Right lobe of liver (tissue), 6 donors: ENCODE measurements at regions not wholly inside any gene's neighbourhood (a gene's known extent, or its start where the extent isn't known, plus 50 kb on each side); places are given as distances from the start of the nearest gene placed in this dataset.

ENCODE experiments used
- ATAC-seq, 4 donors: fragments of 200-7000 bp; cut with Tn5 transposase; one replicate each; pipeline ENCODE4 v1.9.1; 2020; ENCODE audit warnings: mild to moderate bottlenecking in 4 of 4, moderate library complexity in 4 of 4
- DNase-seq, 3 donors: peaks; one replicate each; pipeline ENCODE4 v3.0.0-alpha.2; 2020
- H3K27ac ChIP-seq, 3 donors: fragments of 200-600 bp; one replicate each; pipeline ENCODE4 v1.8.0; 2022
- H3K27me3 ChIP-seq, 2 donors: fragments of 200-600 bp; one replicate each; pipeline ENCODE4 v1.8.0; 2022
- H3K36me3 ChIP-seq, 4 donors: fragments of 200-600 bp; sonication (generic) in 1 of 4; one replicate each; pipeline versions ENCODE4 v1.5.1 to v1.8.0; 2017 to 2022; ENCODE audit warnings: control low read depth in 1 of 4
- H3K4me1 ChIP-seq, 4 donors: fragments of 200-600 bp; sonication (generic) in 1 of 4; one replicate each; pipeline versions ENCODE4 v1.5.1 to v1.8.0; 2017 to 2022; ENCODE audit warnings: control low read depth in 1 of 4
- H3K4me3 ChIP-seq, 3 donors: fragments of 200-600 bp; one replicate each; pipeline ENCODE4 v1.8.0; 2022
- H3K9me3 ChIP-seq, 4 donors: fragments of 200-600 bp; sonication (generic) in 1 of 4; one replicate each; pipeline versions ENCODE4 v1.5.1 to v1.8.0; 2017 to 2022; ENCODE audit warnings: control low read depth in 1 of 4
- POLR2A ChIP-seq: fragments of 450-650 bp; IDR thresholded peaks from one replicate; pipeline ENCODE4 v1.6.1; 2017; ENCODE audit warnings: antibody characterized with exemption, mild to moderate bottlenecking
- WGBS: methylation state at CpG from one replicate; pipeline ENCODE4 v1.1.6; 2018; ENCODE audit warnings: low coverage, low lambda C conversion rate; ENCODE audit not compliant: insufficient coverage; ENCODE audit errors: missing lambda C conversion rate; 5-methylcytosine and 5-hydroxymethylcytosine counted together
- intact Hi-C, 2 donors: fragments of 100-400 bp; cut with DNase I; formaldehyde crosslinking; loops; one replicate each; pipeline versions ENCODE4 v1.11.2 to v1.14.1; 2022
- TF ChIP-seq, protein P1 (sequence below), 4 donors: fragments of 200-600 bp in 3 of 4; fragments of 450-650 bp in 1 of 4; IDR thresholded peaks; one replicate each; pipeline versions ENCODE4 v1.5.1 to v1.8.0; 2016 to 2022; ENCODE audit warnings: antibody characterized with exemption in 4 of 4, mild to moderate bottlenecking in 2 of 4
- donor health status: DM: no; HTN: yes; CAD: no.
- donor health status: DM: no; HTN: no; CAD: no.
- donor health status: DM: no; HTN: no; CAD: no.
- donor health status: DM: no; HTN: yes; CAD: no.
- donor health status: DM: no; HTN: yes; CAD: no.

DNA sequence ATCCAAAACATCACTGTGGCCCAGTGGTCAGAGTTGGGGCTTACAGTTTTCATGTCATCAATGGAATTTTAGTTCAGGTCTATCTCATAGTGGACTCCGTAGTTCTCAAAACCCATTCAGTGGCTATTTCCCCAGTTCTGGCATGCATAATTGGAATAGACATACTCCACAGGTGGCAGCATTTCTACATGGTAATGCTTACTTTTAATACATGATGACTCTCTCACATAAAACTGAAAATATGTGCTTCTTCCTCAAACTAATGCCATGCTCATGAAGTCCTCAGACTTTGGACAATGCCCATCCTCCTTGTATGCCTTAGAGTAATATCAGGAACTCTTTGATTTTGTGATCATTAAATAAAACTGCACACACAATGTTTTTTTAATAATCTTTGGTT lies 857.4 kb upstream of the GOT2 start:
- TF ChIP-seq POLR2A: no peak
- TF ChIP-seq, protein P1, sequence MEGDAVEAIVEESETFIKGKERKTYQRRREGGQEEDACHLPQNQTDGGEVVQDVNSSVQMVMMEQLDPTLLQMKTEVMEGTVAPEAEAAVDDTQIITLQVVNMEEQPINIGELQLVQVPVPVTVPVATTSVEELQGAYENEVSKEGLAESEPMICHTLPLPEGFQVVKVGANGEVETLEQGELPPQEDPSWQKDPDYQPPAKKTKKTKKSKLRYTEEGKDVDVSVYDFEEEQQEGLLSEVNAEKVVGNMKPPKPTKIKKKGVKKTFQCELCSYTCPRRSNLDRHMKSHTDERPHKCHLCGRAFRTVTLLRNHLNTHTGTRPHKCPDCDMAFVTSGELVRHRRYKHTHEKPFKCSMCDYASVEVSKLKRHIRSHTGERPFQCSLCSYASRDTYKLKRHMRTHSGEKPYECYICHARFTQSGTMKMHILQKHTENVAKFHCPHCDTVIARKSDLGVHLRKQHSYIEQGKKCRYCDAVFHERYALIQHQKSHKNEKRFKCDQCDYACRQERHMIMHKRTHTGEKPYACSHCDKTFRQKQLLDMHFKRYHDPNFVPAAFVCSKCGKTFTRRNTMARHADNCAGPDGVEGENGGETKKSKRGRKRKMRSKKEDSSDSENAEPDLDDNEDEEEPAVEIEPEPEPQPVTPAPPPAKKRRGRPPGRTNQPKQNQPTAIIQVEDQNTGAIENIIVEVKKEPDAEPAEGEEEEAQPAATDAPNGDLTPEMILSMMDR (IDR thresholded peaks at IDR 0.05): no peak
- Histone ChIP-seq H3K27me3 (no peaks in the 10 kb centered on the region), H3K4me1 (no peaks in the 10 kb centered on the region), H3K36me3 (no peaks in the 10 kb centered on the region), H3K4me3 (no peak overlapping the region), H3K9me3 (no peaks in the 10 kb centered on the region), H3K27ac (no peak overlapping the region)
- intact Hi-C loops: no loop called here
- no peak for DNase-seq
- WGBS: no CpG with 5 or more reads among the region's 1 CpG
- no peak for ATAC-seq

DNA sequence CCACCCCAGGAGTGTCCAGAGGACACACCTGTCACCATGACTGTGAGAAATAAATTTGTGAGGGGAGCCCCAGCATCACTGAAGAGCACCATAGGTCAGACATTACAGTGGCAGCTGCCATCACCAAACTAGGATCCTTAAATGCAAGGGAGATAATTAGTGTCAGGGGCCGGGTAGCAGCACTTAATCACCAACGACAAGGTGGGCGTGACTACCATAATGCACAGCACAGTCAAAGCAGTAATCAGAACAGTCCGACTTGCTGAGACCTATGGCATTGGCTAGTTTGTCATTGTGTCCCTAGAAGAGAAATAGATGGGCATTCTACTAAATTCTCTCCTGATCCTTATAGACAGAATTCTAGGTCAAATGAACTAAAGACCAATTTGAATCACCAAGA lies 856.7 kb upstream of the GOT2 start:
- WGBS: 63% methylated on average over 1 of the region's 4 CpGs
- no peak for ATAC-seq

DNA sequence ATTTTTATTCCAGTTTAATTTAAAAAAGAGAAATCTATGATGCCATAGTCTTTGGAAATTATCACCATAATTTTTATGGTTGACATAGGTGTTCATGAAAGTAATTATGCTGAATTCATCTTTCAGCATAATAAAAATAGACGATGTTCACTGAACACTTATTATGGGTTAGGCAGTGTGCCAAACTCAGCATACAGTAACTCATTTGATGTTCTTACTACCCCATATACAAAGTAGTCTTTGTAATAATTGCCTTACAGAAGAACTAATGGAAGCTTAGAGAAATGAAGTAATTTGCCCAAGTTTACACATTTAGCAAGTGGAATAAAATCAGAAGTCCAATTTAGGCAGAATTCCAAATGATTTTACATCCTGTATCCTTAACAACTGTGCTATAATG lies 852.2 kb upstream of the GOT2 start:
- 46% methylated on average over 1 of the region's 1 CpG for WGBS
- intact Hi-C loops: no loop called here
- no peak for DNase-seq
- H3K4me1 ChIP-seq: no peaks in the 10 kb centered on the region
- ATAC-seq: no peak
- no peak for TF ChIP-seq POLR2A
- TF ChIP-seq, protein P1 (IDR thresholded peaks at IDR 0.05): no peak
- no peaks in the 10 kb centered on the region for H3K9me3 ChIP-seq
- no peak overlapping the region for H3K27ac ChIP-seq
- no peaks in the 10 kb centered on the region for H3K36me3 ChIP-seq
- H3K27me3 ChIP-seq: no peaks in the 10 kb centered on the region
- H3K4me3 ChIP-seq: no peak overlapping the region

More for the DNA sequence above, 856.7 kb upstream of the GOT2 start:
- Histone ChIP-seq H3K9me3 (no peaks in the 10 kb centered on the region), H3K4me1 (no peaks in the 10 kb centered on the region), H3K27me3 (no peaks in the 10 kb centered on the region), H3K36me3 (no peaks in the 10 kb centered on the region), H3K27ac (no peak overlapping the region), H3K4me3 (no peak overlapping the region)
- no peak for DNase-seq
- TF ChIP-seq, protein P1 (IDR thresholded peaks at IDR 0.05): no peak
- no peak for TF ChIP-seq POLR2A
- intact Hi-C loops: no loop called here

DNA sequence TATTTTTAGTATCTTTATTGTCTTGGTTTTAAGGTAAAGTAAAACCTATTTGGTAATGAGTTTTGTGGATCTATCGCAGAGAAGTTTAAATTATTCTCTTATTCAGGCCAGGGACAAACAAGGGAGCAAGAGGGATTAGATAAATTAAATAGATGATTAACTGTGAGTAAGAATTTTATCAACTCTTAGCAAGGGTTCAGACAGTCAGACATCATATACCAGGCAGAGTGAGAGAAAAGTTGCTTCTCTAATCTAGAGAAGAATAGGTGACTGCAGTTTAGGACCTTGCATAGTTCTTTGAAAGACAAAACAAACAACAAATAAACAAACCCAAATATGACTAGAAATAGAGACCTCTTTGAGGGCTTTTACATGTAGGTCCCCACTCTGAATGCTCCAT lies 840.2 kb upstream of the GOT2 start:
- WGBS: 53% methylated on average over 1 of the region's 1 CpG
- no peak overlapping the region for H3K4me3 ChIP-seq

More for the DNA sequence above, 840.2 kb upstream of the GOT2 start:
- Histone ChIP-seq H3K36me3 (no peaks in the 10 kb centered on the region), H3K27me3 (no peaks in the 10 kb centered on the region), H3K27ac (no peak overlapping the region), H3K4me1 (no peaks in the 10 kb centered on the region), H3K9me3 (no peaks in the 10 kb centered on the region)
- DNase-seq: no peak
- no peak for ATAC-seq
- intact Hi-C loops: no loop called here
- TF ChIP-seq, protein P1 (IDR thresholded peaks at IDR 0.05): no peak
- TF ChIP-seq POLR2A: no peak
